ENCODE measurements at regions not wholly inside any gene's neighbourhood (a gene's known extent, or its start where the extent isn't known, plus 50 kb on each side); places are given as distances from the start of the nearest gene placed in this dataset.
"Not testable (repeated sequence)": the region's sequence is repeated elsewhere in the genome, so short reads cannot be mapped to it uniquely, and the experiment has no call there.

- dilution Hi-C loops (cut with MboI; ENCODE audit: extremely low pct_ligation_motif_present, low sequenced_read_pairs); H4K20me1 ChIP-seq (ENCODE audit: control insufficient read depth, extremely low read depth, insufficient read depth, low read length); H3K9me1 ChIP-seq (ENCODE audit: control insufficient read depth, extremely low read depth, insufficient read depth, low read length); H3K4me3 ChIP-seq (ENCODE audit: control insufficient read depth in 2 of 3, extremely low read depth in 1 of 3, insufficient read depth in 2 of 3, low read depth in 1 of 3, low read length in 3 of 3); H3K79me2 ChIP-seq (ENCODE audit: control insufficient read depth, insufficient read depth, low read length); H3K4me2 ChIP-seq (ENCODE audit: control insufficient read depth, extremely low read depth, insufficient read depth, low read depth, low read length); FAIRE-seq; H3K36me3 ChIP-seq (ENCODE audit: control insufficient read depth in 2 of 2, extremely low read depth in 1 of 2, insufficient read depth in 2 of 2, low read length in 2 of 2); DNase-seq (ENCODE audit: low read depth, low spot score); H2AFZ ChIP-seq (ENCODE audit: control insufficient read depth, low read length); H3K27me3 ChIP-seq (ENCODE audit: control insufficient read depth, extremely low read depth, insufficient read depth, low read length); H3K9me3 ChIP-seq (ENCODE audit: control insufficient read depth, low read depth, low read length); H3K4me1 ChIP-seq (ENCODE audit: control insufficient read depth, extremely low read depth, insufficient read depth, low read length); H3K27ac ChIP-seq (ENCODE audit: control insufficient read depth, insufficient read depth, low read length); H3K9ac ChIP-seq (ENCODE audit: control insufficient read depth, extremely low read depth, insufficient read depth, low read length): not testable (repeated sequence)
- TF ChIP-seq CTCF (optimal IDR thresholded peaks at IDR 0.05 in 1 of 3, IDR thresholded peaks at IDR 0.05 in 1 of 3, conservative IDR thresholded peaks at IDR 0.05 in 1 of 3; ENCODE audit: extremely low read depth in 1 of 3, insufficient read depth in 2 of 3, low read length in 3 of 3): peak in 2 of 3 experiments; percentile 14 to 18
These were observed 294.6 kb downstream of the CCDC74A start for GRCh38 chr2:131822237-131822721.

- H3K9me3 ChIP-seq (ENCODE audit: control insufficient read depth, low read depth, low read length); H3K9me1 ChIP-seq (ENCODE audit: control insufficient read depth, extremely low read depth, insufficient read depth, low read length); H3K27me3 ChIP-seq (ENCODE audit: control insufficient read depth, extremely low read depth, insufficient read depth, low read length); H3K9ac ChIP-seq (ENCODE audit: control insufficient read depth, extremely low read depth, insufficient read depth, low read length); H3K27ac ChIP-seq (ENCODE audit: control insufficient read depth, insufficient read depth, low read length); H3K4me3 ChIP-seq (ENCODE audit: control insufficient read depth in 2 of 3, extremely low read depth in 1 of 3, insufficient read depth in 2 of 3, low read depth in 1 of 3, low read length in 3 of 3); H2AFZ ChIP-seq (ENCODE audit: control insufficient read depth, low read length); dilution Hi-C loops (cut with MboI; ENCODE audit: extremely low pct_ligation_motif_present, low sequenced_read_pairs); H3K36me3 ChIP-seq (ENCODE audit: control insufficient read depth in 2 of 2, extremely low read depth in 1 of 2, insufficient read depth in 2 of 2, low read length in 2 of 2); H4K20me1 ChIP-seq (ENCODE audit: control insufficient read depth, extremely low read depth, insufficient read depth, low read length); H3K4me1 ChIP-seq (ENCODE audit: control insufficient read depth, extremely low read depth, insufficient read depth, low read length); H3K4me2 ChIP-seq (ENCODE audit: control insufficient read depth, extremely low read depth, insufficient read depth, low read depth, low read length); H3K79me2 ChIP-seq (ENCODE audit: control insufficient read depth, insufficient read depth, low read length); DNase-seq (ENCODE audit: low read depth, low spot score); FAIRE-seq: not testable (repeated sequence)
These were observed 295.4 kb downstream of the CCDC74A start for GRCh38 chr2:131823058-131823457.

GRCh38 chr2:131824986-131825385 is 297.3 kb downstream of the CCDC74A start:
- H3K79me2 ChIP-seq (ENCODE audit: control insufficient read depth, insufficient read depth, low read length); H3K9me3 ChIP-seq (ENCODE audit: control insufficient read depth, low read depth, low read length); dilution Hi-C loops (cut with MboI; ENCODE audit: extremely low pct_ligation_motif_present, low sequenced_read_pairs); H3K27ac ChIP-seq (ENCODE audit: control insufficient read depth, insufficient read depth, low read length); H3K9me1 ChIP-seq (ENCODE audit: control insufficient read depth, extremely low read depth, insufficient read depth, low read length); H3K27me3 ChIP-seq (ENCODE audit: control insufficient read depth, extremely low read depth, insufficient read depth, low read length); H2AFZ ChIP-seq (ENCODE audit: control insufficient read depth, low read length); DNase-seq (ENCODE audit: low read depth, low spot score); H3K36me3 ChIP-seq (ENCODE audit: control insufficient read depth in 2 of 2, extremely low read depth in 1 of 2, insufficient read depth in 2 of 2, low read length in 2 of 2); H3K4me1 ChIP-seq (ENCODE audit: control insufficient read depth, extremely low read depth, insufficient read depth, low read length); H3K4me3 ChIP-seq (ENCODE audit: control insufficient read depth in 2 of 3, extremely low read depth in 1 of 3, insufficient read depth in 2 of 3, low read depth in 1 of 3, low read length in 3 of 3); H4K20me1 ChIP-seq (ENCODE audit: control insufficient read depth, extremely low read depth, insufficient read depth, low read length); FAIRE-seq; H3K4me2 ChIP-seq (ENCODE audit: control insufficient read depth, extremely low read depth, insufficient read depth, low read depth, low read length); H3K9ac ChIP-seq (ENCODE audit: control insufficient read depth, extremely low read depth, insufficient read depth, low read length): not testable (repeated sequence)
